T-helper 17 cell (primary cell): ENCODE measurements at regions not wholly inside any gene's neighbourhood (a gene's known extent, or its start where the extent isn't known, plus 50 kb on each side); places are given as distances from the start of the nearest gene placed in this dataset.
"Not testable (repeated sequence)": the region's sequence is repeated elsewhere in the genome, so short reads cannot be mapped to it uniquely, and the experiment has no call there.

Experiments used
- ATAC-seq: fragments of 150-1000 bp; cut with Tn5 transposase; 2 replicates; pipeline ENCODE4 v1.10.0; 2021; ENCODE audit warnings: mild to moderate bottlenecking, moderate library complexity
- DNase-seq, 3 donors: peaks; one replicate each; pipeline versions ENCODE4 v3.0.0 to v3.0.0-alpha.2; 2020 to 2021
- H3K9me3 ChIP-seq: one replicate; pipeline ENCODE4 v1.7.0; 2013; ENCODE audit warnings: low read length, mild to moderate bottlenecking; ENCODE audit not compliant: control insufficient read depth, poor library complexity, severe bottlenecking
- H3K27ac Mint-ChIP-seq: one replicate; pipeline ENCODE4 v1.8.0; 2022; ENCODE audit warnings: mild to moderate bottlenecking, moderate library complexity, mixed read lengths
- H3K27me3 Mint-ChIP-seq: one replicate; pipeline ENCODE4 v1.8.0; 2022; ENCODE audit warnings: mixed read lengths
- H3K36me3 Mint-ChIP-seq: one replicate; pipeline ENCODE4 v1.8.0; 2022; ENCODE audit warnings: low read depth, mixed read lengths
- H3K4me1 Mint-ChIP-seq: one replicate; pipeline ENCODE4 v1.8.0; 2022; ENCODE audit warnings: mild to moderate bottlenecking, mixed read lengths
- H3K4me3 Mint-ChIP-seq: one replicate; pipeline ENCODE4 v1.8.0; 2022; ENCODE audit warnings: mild to moderate bottlenecking, moderate library complexity, mixed read lengths

GRCh38 chr3:184440151-184440550, 60.3 kb downstream of the CHRD start:
- H3K9me3 ChIP-seq: no peaks in the 10 kb centered on the region
- no peak overlapping the region for H3K4me3 Mint-ChIP-seq
- ATAC-seq: no peak

GRCh38 chr3:184441202-184441900, 61.5 kb downstream of the CHRD start:
- Mint-ChIP-seq H3K27ac (no peak overlapping the region), H3K27me3 (peaks cover 30% of the 10 kb centered on the region), H3K36me3 (no peaks in the 10 kb centered on the region), H3K4me3 (no peak overlapping the region), H3K4me1 (no peaks in the 10 kb centered on the region)
- ATAC-seq (no peak), DNase-seq (no peak)
- H3K9me3 ChIP-seq: no peaks in the 10 kb centered on the region

More at GRCh38 chr3:184440151-184440550, 60.3 kb downstream of the CHRD start:
- Mint-ChIP-seq H3K36me3 (no peaks in the 10 kb centered on the region), H3K27me3 (peaks cover 39% of the 10 kb centered on the region), H3K27ac (no peak overlapping the region), H3K4me1 (no peaks in the 10 kb centered on the region)
- DNase-seq: no peak

DNA sequence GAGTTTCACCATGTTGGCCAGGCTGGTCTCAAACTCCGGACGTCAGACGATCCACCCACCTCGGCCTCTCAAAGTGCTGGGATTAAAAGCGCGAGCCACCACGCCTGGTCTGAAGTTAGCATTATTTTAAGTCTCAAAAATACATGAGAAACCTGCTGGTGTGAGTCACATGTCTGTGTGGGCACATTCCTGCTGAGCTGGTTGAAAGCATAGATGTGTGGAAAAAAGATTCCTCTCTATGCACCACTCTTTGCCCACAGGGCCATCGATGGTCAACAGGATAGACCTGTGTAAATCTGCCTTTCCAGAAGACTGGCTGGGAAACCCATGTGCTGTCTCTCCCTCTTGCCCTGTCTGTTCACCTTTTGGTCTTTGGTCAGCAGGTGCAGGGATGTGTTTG, 63.5 kb downstream of the CHRD start:
- Mint-ChIP-seq H3K36me3 (no peaks in the 10 kb centered on the region), H3K27ac (no peak overlapping the region), H3K4me1 (no peaks in the 10 kb centered on the region), H3K4me3 (no peak overlapping the region), H3K27me3 (peaks cover 31% of the 10 kb centered on the region)
- ATAC-seq (no peak), DNase-seq (no peak)
- H3K9me3 ChIP-seq: no peaks in the 10 kb centered on the region

- Mint-ChIP-seq H3K27me3 (peaks cover 31% of the 10 kb centered on the region), H3K36me3 (no peaks in the 10 kb centered on the region), H3K4me1 (no peaks in the 10 kb centered on the region), H3K4me3 (no peak overlapping the region), H3K27ac (no peak overlapping the region)
- ATAC-seq (no peak), DNase-seq (no peak)
- no peaks in the 10 kb centered on the region for H3K9me3 ChIP-seq
Measured at GRCh38 chr3:184443831-184444230, 64.0 kb downstream of the CHRD start.

DNA sequence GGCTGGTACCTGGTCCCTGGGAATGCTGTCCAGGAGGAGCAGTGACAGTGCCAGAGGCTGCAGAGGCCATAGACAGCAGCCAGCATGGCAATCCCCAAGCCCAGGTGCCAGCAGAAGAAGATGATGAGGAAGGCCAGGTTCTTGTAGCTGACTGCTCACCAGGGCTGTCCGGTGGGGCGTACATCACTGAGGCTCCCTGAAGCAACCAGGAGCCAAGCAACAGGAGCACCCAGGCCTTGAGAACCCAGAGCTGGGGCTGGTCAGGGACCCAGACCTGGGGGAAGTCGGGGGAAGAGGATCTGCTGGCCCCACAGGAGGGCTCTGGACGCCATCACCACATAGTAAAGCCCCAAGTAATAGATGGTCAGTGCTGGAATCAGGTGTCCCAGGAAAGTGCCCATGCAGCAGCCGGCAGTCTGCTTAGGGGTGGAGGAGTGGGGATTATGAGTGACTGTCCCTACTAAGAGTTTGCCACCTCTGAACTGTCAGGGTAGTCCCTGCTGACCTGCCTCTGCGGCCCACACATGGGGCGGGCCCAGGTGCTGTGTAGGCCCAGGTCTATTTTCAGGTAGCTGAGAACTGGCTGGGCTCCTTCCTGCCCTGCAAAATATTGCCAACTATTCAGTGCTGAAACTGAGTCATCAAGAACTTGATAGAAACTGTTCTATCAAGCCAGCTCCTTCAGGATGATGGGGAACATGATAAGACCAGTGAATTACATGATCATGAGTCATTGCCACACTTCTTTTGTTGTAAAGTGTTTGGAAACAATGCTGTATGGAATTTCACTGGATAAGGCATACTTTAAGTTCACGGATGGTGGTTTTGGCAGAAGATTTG, 68.7 kb downstream of the CHRD start:
- H3K9me3 ChIP-seq: no peaks in the 10 kb centered on the region
- DNase-seq (no peak), ATAC-seq (no peak)
- Mint-ChIP-seq H3K4me1 (no peaks in the 10 kb centered on the region), H3K27ac (no peak overlapping the region), H3K36me3 (no peaks in the 10 kb centered on the region), H3K27me3 (peaks cover 22% of the 10 kb centered on the region), H3K4me3 (no peak overlapping the region)

- no peaks in the 10 kb centered on the region for H3K9me3 ChIP-seq
- Mint-ChIP-seq H3K4me3 (no peak overlapping the region), H3K27ac (no peak overlapping the region), H3K4me1 (no peaks in the 10 kb centered on the region), H3K27me3 (peaks cover 22% of the 10 kb centered on the region), H3K36me3 (no peaks in the 10 kb centered on the region)
- ATAC-seq: no peak
- no peak for DNase-seq
Measured at GRCh38 chr3:184449161-184449515, 69.3 kb downstream of the CHRD start.

- Mint-ChIP-seq H3K4me1 (no peaks in the 10 kb centered on the region), H3K27me3 (peaks cover 16% of the 10 kb centered on the region), H3K27ac (no peak overlapping the region), H3K4me3 (no peak overlapping the region), H3K36me3 (no peaks in the 10 kb centered on the region)
- DNase-seq (no peak), ATAC-seq (no peak)
- no peaks in the 10 kb centered on the region for H3K9me3 ChIP-seq
Measured at GRCh38 chr3:184450547-184450946, 70.7 kb downstream of the CHRD start.

GRCh38 chr3:184453296-184453695, 73.4 kb downstream of the CHRD start:
- H3K9me3 ChIP-seq: no peaks in the 10 kb centered on the region
- ATAC-seq (no peak), DNase-seq (no peak)
- Mint-ChIP-seq H3K36me3 (no peaks in the 10 kb centered on the region), H3K27me3 (peaks cover 18% of the 10 kb centered on the region), H3K27ac (no peak overlapping the region), H3K4me3 (no peak overlapping the region), H3K4me1 (no peaks in the 10 kb centered on the region)

- Mint-ChIP-seq H3K4me3 (no peak overlapping the region), H3K36me3 (no peaks in the 10 kb centered on the region), H3K27ac (no peak overlapping the region), H3K27me3 (peaks cover 12% of the 10 kb centered on the region), H3K4me1 (no peaks in the 10 kb centered on the region)
- no peak for DNase-seq
- no peak for ATAC-seq
- H3K9me3 ChIP-seq: no peaks in the 10 kb centered on the region
Measured at GRCh38 chr3:184455991-184456390, 76.1 kb downstream of the CHRD start.

DNA sequence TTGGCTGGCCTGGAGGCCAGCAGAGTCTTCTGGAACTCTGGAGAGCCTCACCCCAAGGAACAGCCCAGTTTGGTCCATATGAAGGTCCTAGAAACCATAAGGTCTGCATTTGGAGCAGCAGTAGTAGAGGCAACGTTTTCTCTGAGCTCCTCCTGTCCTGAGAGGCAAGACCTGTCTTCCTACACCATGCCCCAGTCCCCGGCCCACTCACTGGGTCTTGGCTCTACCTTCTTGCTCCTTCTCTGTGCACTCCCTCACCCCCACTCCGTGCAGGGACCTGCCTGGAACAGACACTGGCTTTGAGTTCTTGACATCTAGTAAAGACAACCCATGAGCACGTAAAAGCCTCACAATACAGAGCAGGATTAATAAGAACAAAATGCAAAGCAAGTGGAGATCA, 76.6 kb downstream of the CHRD start:
- no peak overlapping the region for H3K27ac Mint-ChIP-seq
- ATAC-seq (no peak), DNase-seq (no peak)
- H3K9me3 ChIP-seq: no peaks in the 10 kb centered on the region
- peaks cover 17% of the 10 kb centered on the region for H3K27me3 Mint-ChIP-seq
- no peak overlapping the region for H3K4me3 Mint-ChIP-seq
- no peaks in the 10 kb centered on the region for H3K4me1 Mint-ChIP-seq
- H3K36me3 Mint-ChIP-seq: no peaks in the 10 kb centered on the region

DNA sequence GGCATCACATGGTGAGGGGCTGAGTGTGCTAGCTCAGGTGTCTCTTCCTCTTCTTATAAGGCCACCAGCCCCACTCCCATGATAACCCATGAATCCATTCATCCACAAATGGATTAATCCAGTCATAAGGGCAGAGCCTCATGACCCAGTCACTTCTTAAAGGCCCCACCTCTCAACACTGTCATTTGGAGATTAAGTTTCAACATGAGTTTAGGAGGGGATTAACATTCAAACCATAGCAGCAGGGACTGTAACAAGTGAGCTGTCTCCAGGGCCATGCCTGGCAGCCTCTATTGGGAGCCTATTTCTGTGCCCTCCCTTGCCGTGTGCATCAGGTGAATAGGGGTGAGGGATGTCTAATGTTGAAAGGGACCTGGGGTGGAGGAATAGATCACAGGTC, 77.5 kb downstream of the CHRD start:
- H3K4me1 Mint-ChIP-seq: no peaks in the 10 kb centered on the region
- no peaks in the 10 kb centered on the region for H3K36me3 Mint-ChIP-seq
- H3K27ac Mint-ChIP-seq: no peak overlapping the region
- no peaks in the 10 kb centered on the region for H3K9me3 ChIP-seq
- no peak overlapping the region for H3K4me3 Mint-ChIP-seq
- DNase-seq: no peak
- ATAC-seq: no peak
- peaks cover 23% of the 10 kb centered on the region for H3K27me3 Mint-ChIP-seq

DNA sequence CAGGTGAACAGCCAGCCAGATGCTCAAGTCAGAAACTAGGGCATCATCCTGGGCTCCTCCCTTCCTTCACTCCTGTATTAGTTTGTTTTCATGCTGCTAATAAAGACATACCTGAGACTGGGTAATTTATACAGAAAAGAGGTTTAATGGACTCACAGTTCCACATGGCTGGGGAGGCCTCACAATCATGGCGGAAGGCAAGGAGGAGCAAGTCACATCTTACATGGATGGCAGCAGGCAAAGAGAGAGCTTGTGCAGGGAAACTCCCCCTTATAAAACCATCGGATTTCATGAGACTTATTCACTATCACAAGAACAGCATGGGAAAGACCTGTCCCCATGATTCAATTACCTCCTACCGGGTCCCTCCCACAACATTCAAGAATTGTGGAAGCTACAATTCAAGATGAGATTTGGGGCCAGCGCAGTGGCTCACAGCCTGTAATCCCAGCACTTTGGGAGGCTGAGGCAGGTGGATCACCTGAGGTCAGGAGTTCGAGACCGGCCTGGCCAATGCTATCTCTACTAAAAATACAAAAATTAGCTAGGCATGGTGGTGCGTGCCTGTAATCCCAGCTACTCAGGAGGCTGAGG, 78.0 kb downstream of the CHRD start:
- H3K9me3 ChIP-seq, H3K4me3 Mint-ChIP-seq, H3K4me1 Mint-ChIP-seq, DNase-seq, H3K27ac Mint-ChIP-seq, ATAC-seq, H3K36me3 Mint-ChIP-seq: not testable (repeated sequence)
- H3K27me3 Mint-ChIP-seq: peaks cover 23% of the 10 kb centered on the region

- no peak overlapping the region for H3K4me3 Mint-ChIP-seq
- H3K9me3 ChIP-seq: no peaks in the 10 kb centered on the region
- DNase-seq (no peak), ATAC-seq (no peak)
- peaks cover under 1% of the 10 kb centered on the region for H3K36me3 Mint-ChIP-seq
- no peak overlapping the region for H3K27ac Mint-ChIP-seq
- no peaks in the 10 kb centered on the region for H3K4me1 Mint-ChIP-seq
- peaks cover 32% of the 10 kb centered on the region for H3K27me3 Mint-ChIP-seq
Measured at GRCh38 chr3:184459355-184459754, 79.5 kb downstream of the CHRD start.
